ENCODE measurements at regions not wholly inside any gene's neighbourhood (a gene's known extent, or its start where the extent isn't known, plus 50 kb on each side); places are given as distances from the start of the nearest gene placed in this dataset.
A peak's percentile ranks its signal among the peaks of the same experiment; 100 is the strongest.

GRCh38 chr18:72651033-72651432, 106.9 kb upstream of the CBLN2 start:
- ATAC-seq = 0 out of 3 replicates have a peak, but pooled peaks have one; percentile 27
- TF ChIP-seq ESRRG (CRISPR knock-in tag; IDR thresholded peaks at IDR 0.05) = no peak
- no peak for TF ChIP-seq ZFP30 (CRISPR knock-in tag; IDR thresholded peaks at IDR 0.05)
- TF ChIP-seq SNAI2 (CRISPR knock-in tag; IDR thresholded peaks at IDR 0.05) = no peak
- TF ChIP-seq OSR1 (CRISPR knock-in tag; IDR thresholded peaks at IDR 0.05) = no peak
- TF ChIP-seq CSRNP3 (CRISPR knock-in tag; IDR thresholded peaks at IDR 0.05) = no peak
- TF ChIP-seq ISL1 (CRISPR knock-in tag; IDR thresholded peaks at IDR 0.05) = no peak
- TF ChIP-seq ARNTL (CRISPR knock-in tag; IDR thresholded peaks at IDR 0.05; ENCODE audit: borderline replicate concordance, low read depth) = no peak

GRCh38 chr18:72648481-72648960, 104.4 kb upstream of the CBLN2 start:
- no peak for ATAC-seq
- TF ChIP-seq CSDC2 (CRISPR knock-in tag; IDR thresholded peaks at IDR 0.05) (no peak), OSR1 (CRISPR knock-in tag; IDR thresholded peaks at IDR 0.05) (no peak), SNAI2 (CRISPR knock-in tag; IDR thresholded peaks at IDR 0.05) (no peak), ZNF70 (CRISPR knock-in tag; IDR thresholded peaks at IDR 0.05) (no peak), ZNF565 (CRISPR knock-in tag; conservative IDR thresholded peaks at IDR 0.05; ENCODE audit: low read depth) (no peak), CREB5 (CRISPR knock-in tag; IDR thresholded peaks at IDR 0.05; ENCODE audit: low read depth) (no peak)

GRCh38 chr18:72648079-72648478, 103.9 kb upstream of the CBLN2 start:
- no peak for ATAC-seq
- no peak for TF ChIP-seq BACH2 (CRISPR knock-in tag; IDR thresholded peaks at IDR 0.05; ENCODE audit: borderline replicate concordance)

GRCh38 chr18:72640557-72640956, 96.4 kb upstream of the CBLN2 start:
- no peak for TF ChIP-seq ARNTL (CRISPR knock-in tag; IDR thresholded peaks at IDR 0.05; ENCODE audit: borderline replicate concordance, low read depth)
- TF ChIP-seq ZNF70 (CRISPR knock-in tag; IDR thresholded peaks at IDR 0.05) = no peak
- TF ChIP-seq PATZ1 (CRISPR knock-in tag; IDR thresholded peaks at IDR 0.05; ENCODE audit: borderline replicate concordance) = no peak
- TF ChIP-seq CREB5 (CRISPR knock-in tag; IDR thresholded peaks at IDR 0.05; ENCODE audit: low read depth) = no peak
- no peak for TF ChIP-seq CSRNP3 (CRISPR knock-in tag; IDR thresholded peaks at IDR 0.05)
- TF ChIP-seq TOX (CRISPR knock-in tag; IDR thresholded peaks at IDR 0.05; ENCODE audit: borderline replicate concordance) = no peak
- TF ChIP-seq TSHZ2 (CRISPR knock-in tag; IDR thresholded peaks at IDR 0.05) = no peak
- TF ChIP-seq ZFP30 (CRISPR knock-in tag; IDR thresholded peaks at IDR 0.05) = no peak
- no peak for ATAC-seq

Measured in SK-N-SH treated with all-trans-retinoic acid at 6 μM for 48 hours (cell line).